NB4 (cell line): ENCODE measurements at regions not wholly inside any gene's neighbourhood (a gene's known extent, or its start where the extent isn't known, plus 50 kb on each side); places are given as distances from the start of the nearest gene placed in this dataset.
"Not testable (repeated sequence)": the region's sequence is repeated elsewhere in the genome, so short reads cannot be mapped to it uniquely, and the experiment has no call there.

Experiments
- DNase-seq: peaks from one replicate; pipeline ENCODE4 v3.0.0; 2010; ENCODE audit warnings: low read depth
- H3K4me3 ChIP-seq: one replicate; pipeline ENCODE4 v1.5.1; 2011; ENCODE audit warnings: mild to moderate bottlenecking, low read depth, low read length, moderate library complexity
- CTCF ChIP-seq: IDR thresholded peaks from one replicate; pipeline ENCODE4 v1.5.1; 2012; ENCODE audit warnings: low read depth, low read length
- MAX ChIP-seq: IDR thresholded peaks from 2 replicates; pipeline ENCODE4 v1.6.1; 2011; ENCODE audit warnings: low read depth, low read length
- MYC ChIP-seq: IDR thresholded peaks from 2 replicates; pipeline ENCODE4 v1.6.1; 2011; ENCODE audit warnings: low read depth, low read length
- POLR2A ChIP-seq: IDR thresholded peaks from 2 replicates; pipeline ENCODE4 v1.6.1; 2011; ENCODE audit warnings: mild to moderate bottlenecking; ENCODE audit not compliant: insufficient read length; ENCODE audit errors: extremely low read depth

- TF ChIP-seq POLR2A (no peak), CTCF (no peak), MAX (no peak), MYC (no peak)
- no peak overlapping the region for H3K4me3 ChIP-seq
- no peak for DNase-seq
These were observed 56.0 kb upstream of the MID1 start for GRCh38 chrX:10676235-10676957.

GRCh38 chrX:10677490-10677889 is 57.1 kb upstream of the MID1 start:
- no peak for DNase-seq
- no peak overlapping the region for H3K4me3 ChIP-seq
- no peak for TF ChIP-seq POLR2A
- no peak for TF ChIP-seq CTCF
- TF ChIP-seq MYC: no peak
- TF ChIP-seq MAX: no peak

- TF ChIP-seq MYC (no peak), CTCF (no peak), POLR2A (no peak), MAX (no peak)
- DNase-seq: no peak
- no peak overlapping the region for H3K4me3 ChIP-seq
These were observed 59.0 kb upstream of the MID1 start for GRCh38 chrX:10679387-10679786.

GRCh38 chrX:10681167-10681566 is 60.8 kb upstream of the MID1 start:
- no peak for DNase-seq
- no peak overlapping the region for H3K4me3 ChIP-seq
- TF ChIP-seq MAX (no peak), MYC (no peak), POLR2A (no peak), CTCF (no peak)

GRCh38 chrX:10683631-10684030 is 63.2 kb upstream of the MID1 start:
- H3K4me3 ChIP-seq, DNase-seq: not testable (repeated sequence)

GRCh38 chrX:10685923-10686595 is 65.7 kb upstream of the MID1 start:
- no peak overlapping the region for H3K4me3 ChIP-seq
- TF ChIP-seq MYC (no peak), CTCF (no peak), POLR2A (no peak), MAX (no peak)
- DNase-seq: no peak

GRCh38 chrX:10691751-10692150 is 71.4 kb upstream of the MID1 start:
- not testable (repeated sequence) for DNase-seq, H3K4me3 ChIP-seq
